ENCODE measurements at regions not wholly inside any gene's neighbourhood (a gene's known extent, or its start where the extent isn't known, plus 50 kb on each side); places are given as distances from the start of the nearest gene placed in this dataset.
"Not testable (repeated sequence)": the region's sequence is repeated elsewhere in the genome, so short reads cannot be mapped to it uniquely, and the experiment has no call there.

- DNase-seq: no peak
Observed at GRCh38 chr16:29182501-29182900, 197.6 kb downstream of the LAT start.

DNA sequence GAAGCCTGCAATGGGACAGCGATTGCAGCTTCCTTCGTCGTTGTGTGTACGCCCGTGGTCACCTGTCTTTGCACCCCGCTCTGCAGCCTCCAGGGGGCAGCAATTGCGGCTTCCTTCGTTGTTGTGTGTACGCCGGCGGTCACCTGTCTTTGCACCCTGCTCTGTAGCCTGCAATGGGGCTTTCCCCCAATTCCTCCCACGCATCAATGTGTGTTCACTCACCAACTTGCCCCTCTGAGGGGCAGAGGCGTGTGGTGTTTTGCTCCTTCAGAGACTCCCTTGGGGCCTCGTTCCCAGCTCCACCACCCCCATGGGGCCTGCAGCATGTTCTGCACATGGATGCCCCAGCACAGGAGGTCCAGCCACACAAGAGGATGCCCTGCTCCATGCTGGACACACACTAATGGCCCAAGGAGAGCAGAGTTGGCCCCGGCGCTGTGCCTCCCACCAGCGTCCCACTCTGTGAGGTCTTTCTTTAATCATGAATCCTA, 197.1 kb downstream of the LAT start:
- not testable (repeated sequence) for DNase-seq

DNA sequence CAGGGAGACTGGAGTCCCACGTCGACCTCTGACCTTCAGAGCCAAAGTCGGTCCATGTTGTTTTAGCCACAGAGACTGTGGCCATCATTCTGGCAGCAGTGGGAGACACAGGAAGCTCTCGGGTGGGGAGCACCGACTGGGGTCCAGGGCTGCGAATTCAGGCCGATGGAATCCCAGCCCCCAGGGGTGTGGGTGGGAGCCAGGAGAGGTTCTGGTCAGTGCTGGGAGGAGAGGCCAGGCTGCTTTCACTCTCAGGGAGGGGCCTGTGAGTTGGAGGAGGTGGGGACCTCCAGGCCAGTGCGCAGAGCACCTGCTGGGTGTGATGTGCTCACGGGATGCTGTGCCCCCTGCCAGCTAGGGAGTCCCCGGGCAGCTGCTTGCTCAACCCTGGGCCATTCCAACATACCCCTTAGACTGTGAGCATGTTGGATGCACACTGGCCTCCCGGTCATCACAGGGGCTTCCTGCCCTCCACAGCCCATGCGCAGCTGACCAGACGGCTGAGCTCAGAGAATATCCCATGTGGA, 196.5 kb downstream of the LAT start:
- not testable (repeated sequence) for DNase-seq

DNA sequence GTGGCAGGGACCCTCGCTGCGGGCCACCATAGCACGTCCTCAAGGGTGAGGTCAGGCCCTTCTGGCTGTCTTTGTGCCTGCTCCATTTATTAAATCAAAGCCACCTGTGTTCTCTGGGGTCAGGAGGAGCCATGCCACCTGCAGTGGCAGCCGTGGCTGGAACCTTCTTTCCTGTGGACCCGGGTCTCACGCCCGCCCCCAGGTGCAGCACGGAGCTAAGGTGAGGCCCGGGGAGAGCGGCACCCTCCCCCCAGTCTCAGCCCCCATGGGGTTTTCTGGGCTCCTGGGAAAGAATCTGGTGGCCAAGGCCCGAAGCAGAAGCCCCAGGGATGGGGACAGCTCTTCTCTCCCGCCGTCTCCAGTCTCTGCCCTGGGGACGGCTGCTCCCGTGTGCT, 195.4 kb downstream of the LAT start:
- not testable (repeated sequence) for DNase-seq

DNA sequence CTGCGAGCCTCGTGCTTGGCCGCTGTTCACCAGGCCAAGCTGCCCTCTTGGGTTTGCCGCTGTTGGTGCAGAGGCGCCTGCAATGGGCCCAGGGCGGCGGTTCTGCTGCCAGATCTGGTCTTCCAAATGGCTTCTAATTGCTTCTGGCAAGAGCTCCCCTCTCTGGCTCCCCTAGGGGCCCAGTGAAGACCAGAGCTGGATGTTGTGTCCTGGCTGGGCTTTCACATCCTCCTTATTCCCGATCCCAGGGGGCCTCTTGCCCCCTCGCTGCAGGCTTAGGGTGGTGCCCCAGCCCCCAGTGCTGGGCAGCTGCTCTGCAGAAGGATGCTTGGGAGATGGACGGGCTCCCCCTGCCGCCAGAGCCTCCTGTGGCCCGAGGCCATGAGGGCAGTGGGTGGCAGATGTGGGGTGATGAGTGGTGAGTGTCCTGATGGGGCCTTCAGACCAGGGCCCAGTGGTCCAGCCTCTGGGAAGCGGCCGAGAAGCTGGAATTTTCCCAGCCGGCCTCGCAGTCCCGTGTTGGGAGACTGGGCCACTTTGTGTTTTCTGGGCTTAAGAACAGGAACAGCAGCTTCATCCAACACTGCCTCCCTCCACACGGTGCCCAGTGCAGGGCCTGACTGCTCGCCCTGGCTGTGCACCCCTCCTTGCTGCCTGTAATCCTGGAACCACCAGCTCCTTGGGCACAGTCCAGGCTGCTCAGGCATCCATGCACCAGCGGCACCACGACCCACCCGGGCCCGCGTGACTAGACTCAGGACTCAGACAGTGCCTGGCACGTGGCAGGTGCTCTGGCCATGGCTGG, 194.8 kb downstream of the LAT start:
- DNase-seq: not testable (repeated sequence)

DNA sequence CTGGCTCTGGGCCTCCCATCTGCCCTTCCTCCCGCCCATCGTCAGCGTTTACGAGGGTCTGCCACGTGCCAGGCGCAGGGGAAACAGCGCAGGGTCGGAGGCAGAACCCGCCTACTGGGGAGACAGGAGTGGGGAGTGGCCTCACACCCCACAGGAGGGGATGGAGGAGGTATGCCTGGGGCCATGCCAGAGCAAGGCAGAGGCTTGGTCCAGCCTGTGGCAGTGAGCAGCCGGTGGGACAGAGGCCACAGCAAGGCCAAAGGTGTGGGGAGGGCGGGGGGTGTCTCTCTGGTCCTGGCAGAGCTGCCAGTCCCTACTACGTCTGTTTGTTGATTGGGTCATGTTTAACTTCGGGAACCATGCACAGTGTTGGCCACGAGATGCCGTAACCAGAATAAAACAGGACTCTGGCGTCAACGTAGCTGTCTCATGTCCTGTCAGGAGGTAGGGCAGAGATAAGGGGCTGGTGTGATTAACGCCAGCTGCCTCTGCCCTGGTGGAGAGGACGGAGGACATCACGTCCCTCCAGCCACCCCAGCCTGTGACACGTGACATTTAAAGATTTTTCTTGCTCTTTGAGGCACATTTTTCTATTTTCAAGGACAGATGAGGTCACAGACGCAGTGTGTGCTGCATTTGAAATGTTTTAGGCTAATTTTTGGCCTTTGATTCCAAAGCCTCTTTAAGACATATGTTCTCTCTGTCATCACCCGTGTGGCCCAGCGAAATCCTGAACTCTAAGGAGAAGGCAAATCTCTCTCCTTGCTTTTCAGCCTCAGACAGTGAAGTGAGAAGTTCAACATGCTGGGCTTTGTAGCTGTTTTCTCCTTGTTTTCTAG, 193.3 kb downstream of the LAT start:
- not testable (repeated sequence) for DNase-seq

GRCh38 chr16:29177203-29177887, 192.5 kb downstream of the LAT start:
- not testable (repeated sequence) for DNase-seq

GRCh38 chr16:29176822-29177202, 192.0 kb downstream of the LAT start:
- not testable (repeated sequence) for DNase-seq

DNA sequence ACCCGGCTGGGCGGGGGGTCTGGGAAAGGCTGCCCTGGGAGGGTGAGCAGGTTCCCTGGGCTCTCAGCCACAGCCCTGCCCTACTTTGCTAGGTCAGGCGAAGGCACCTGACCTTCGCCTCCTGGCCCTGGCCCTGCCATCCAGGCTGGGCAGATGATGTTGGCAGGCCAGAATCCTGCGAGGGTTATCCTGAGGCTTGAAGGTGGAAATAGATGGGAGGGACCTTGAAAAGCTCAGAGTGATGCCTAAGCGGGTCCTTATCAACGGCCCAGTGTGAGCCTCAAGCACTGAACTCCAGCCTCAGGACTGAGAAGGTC, 191.3 kb downstream of the LAT start:
- DNase-seq: not testable (repeated sequence)

GRCh38 chr16:29175411-29176153, 190.7 kb downstream of the LAT start:
- DNase-seq: not testable (repeated sequence)

- not testable (repeated sequence) for DNase-seq
Observed at GRCh38 chr16:29173371-29174305, 188.8 kb downstream of the LAT start.

GRCh38 chr16:29172098-29172724, 187.4 kb downstream of the LAT start:
- DNase-seq: not testable (repeated sequence)

DNA sequence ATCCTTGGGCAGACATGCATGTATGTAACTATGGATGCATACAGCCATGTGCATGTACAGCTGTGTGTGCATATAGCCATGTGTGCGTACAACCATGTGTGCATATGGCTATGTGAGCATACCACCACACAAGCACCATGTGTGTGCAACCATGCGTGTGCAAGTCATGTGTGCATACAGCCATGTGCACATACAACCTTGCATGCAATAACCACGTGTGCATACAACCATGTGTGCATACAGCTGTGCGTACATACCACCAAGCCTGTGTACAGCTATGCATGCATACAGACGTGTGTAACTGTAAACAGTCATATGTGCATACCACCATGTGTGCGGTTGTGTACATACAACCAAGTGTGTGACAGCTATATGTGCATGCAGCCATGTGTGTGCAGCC, 186.4 kb downstream of the LAT start:
- DNase-seq: not testable (repeated sequence)

DNA sequence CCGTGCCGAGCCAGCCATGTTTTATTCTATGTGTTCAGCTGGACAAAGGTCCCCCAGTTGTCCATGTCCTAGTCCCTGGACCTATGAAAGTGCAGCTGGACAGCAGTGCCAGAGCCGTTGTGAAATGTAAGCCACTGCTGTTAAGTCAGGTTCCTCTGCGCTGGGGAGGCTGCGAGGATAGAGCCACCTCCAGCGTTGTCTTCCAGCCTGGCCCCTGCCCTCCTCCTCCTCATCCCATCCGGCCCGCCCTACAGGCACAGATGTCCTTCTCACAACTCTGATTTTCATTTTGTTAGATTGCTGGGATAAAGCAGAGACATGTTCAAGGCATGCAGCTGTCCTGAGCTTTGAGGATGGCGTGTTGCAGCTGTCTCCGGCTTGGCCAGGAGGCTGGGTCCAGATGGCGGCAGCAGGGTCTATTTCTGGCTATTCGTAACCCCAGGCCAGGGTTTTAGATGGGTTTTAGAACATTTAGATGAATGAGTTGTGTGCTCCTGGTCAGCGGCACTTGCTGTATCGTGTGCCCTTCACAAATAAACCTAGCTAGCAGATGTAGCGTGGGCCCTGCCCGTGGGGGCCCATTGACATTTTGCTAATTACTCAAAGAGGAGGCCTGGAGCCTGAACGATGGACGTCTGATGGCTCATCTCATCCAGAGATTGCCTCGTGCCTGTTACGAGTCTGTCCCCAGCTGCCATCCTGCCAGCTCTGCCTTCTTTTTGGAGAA, 185.7 kb downstream of the LAT start:
- DNase-seq: not testable (repeated sequence)

GRCh38 chr16:29169295-29169994, 184.6 kb downstream of the LAT start:
- DNase-seq: not testable (repeated sequence)

- not testable (repeated sequence) for DNase-seq
Observed at GRCh38 chr16:29168515-29169259, 183.8 kb downstream of the LAT start.

DNA sequence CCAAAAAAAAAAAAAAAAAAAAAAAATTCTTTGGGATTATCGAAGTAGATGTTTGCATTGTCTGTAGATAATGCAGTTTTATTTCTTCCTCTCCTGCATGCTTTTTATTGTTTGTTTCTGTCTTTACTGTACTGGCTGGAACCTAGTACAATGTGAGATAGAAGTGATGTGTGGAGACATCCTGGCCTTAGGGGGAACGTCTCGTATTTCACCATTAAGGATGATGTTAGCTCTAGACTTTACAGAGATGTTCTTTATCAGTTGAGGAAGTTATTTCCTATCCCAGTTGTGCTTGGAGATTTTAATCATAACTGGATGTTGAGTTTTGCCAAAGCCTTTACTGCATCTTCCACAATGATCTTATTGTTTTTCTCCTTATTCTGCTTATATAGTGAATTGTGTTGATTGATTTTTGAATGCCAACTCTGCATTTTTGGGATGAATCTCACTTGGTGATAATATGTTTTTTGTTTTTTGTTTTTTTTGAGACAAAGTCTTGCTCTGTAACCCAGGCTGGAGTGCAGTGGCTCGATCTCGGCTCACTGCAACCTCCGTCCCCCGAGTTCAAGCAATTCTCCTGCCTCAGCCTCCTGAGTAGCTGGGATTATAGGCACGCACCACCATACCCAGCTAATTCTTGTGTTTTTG, 179.7 kb downstream of the LAT start:
- DNase-seq: not testable (repeated sequence)

Measured in left kidney (tissue), 1 donor.